MCF 10A (cell line): ENCODE measurements at regions not wholly inside any gene's neighbourhood (a gene's known extent, or its start where the extent isn't known, plus 50 kb on each side); places are given as distances from the start of the nearest gene placed in this dataset.
"Not testable (repeated sequence)": the region's sequence is repeated elsewhere in the genome, so short reads cannot be mapped to it uniquely, and the experiment has no call there.

Source experiments
- BruUV-seq: library from RNA; stranded (reverse); fragments of 400-500 nt; replicated peaks from 2 replicates; lab custom pipeline; 2021; lab: Mats Ljungman, UMichigan
- CTCF ChIA-PET: fragments of 300-600 bp; sonication (Branson Sonifier 250); formaldehyde crosslinking; extraction: SDS; loops from one replicate; lab custom pipeline; 2021; ENCODE audit warnings: antibody characterized with exemption, inconsistent platforms; lab: Yijun Ruan, JAX
- POLR2A ChIA-PET: fragments of 300-600, 350-650 bp; sonication (Branson Sonifier 250); formaldehyde crosslinking; extraction: SDS; loops from one replicate; lab custom pipeline; 2020; ENCODE audit warnings: antibody characterized with exemption, inconsistent platforms; lab: Yijun Ruan, JAX
- DNase-seq: peaks from one replicate; pipeline ENCODE4 v3.0.0-alpha.2; 2018; ENCODE audit not compliant: unreplicated experiment
- H3K27ac Mint-ChIP-seq: one replicate; pipeline ENCODE4 v1.8.0; 2022; ENCODE audit warnings: mild to moderate bottlenecking, low read depth, mixed read lengths; ENCODE audit not compliant: unreplicated experiment
- H3K27me3 Mint-ChIP-seq: one replicate; pipeline ENCODE4 v1.8.0; 2022; ENCODE audit warnings: mixed read lengths; ENCODE audit not compliant: insufficient read depth, unreplicated experiment
- H3K36me3 Mint-ChIP-seq: one replicate; pipeline ENCODE4 v1.8.0; 2022; ENCODE audit warnings: mild to moderate bottlenecking, moderate library complexity, mixed read lengths; ENCODE audit not compliant: insufficient read depth, unreplicated experiment
- H3K4me1 Mint-ChIP-seq: one replicate; pipeline ENCODE4 v1.8.0; 2022; ENCODE audit warnings: mixed read lengths; ENCODE audit not compliant: insufficient read depth, unreplicated experiment
- H3K4me3 Mint-ChIP-seq: one replicate; pipeline ENCODE4 v1.8.0; 2022; ENCODE audit warnings: mild to moderate bottlenecking, moderate library complexity, mixed read lengths; ENCODE audit not compliant: unreplicated experiment
- H3K9me3 Mint-ChIP-seq: one replicate; pipeline ENCODE4 v1.8.0; 2022; ENCODE audit warnings: mixed read lengths; ENCODE audit not compliant: unreplicated experiment
- intact Hi-C: fragments of 100-400 bp; cut with micrococcal nuclease; formaldehyde crosslinking; loops from 2 replicates; pipeline ENCODE4 v1.14.1; 2022
- TF ChIP-seq, protein P1 (sequence below): fragments of 200-600 bp; IDR thresholded peaks from one replicate; pipeline ENCODE4 v1.8.0; 2022; ENCODE audit warnings: antibody characterized with exemption, mild to moderate bottlenecking; ENCODE audit not compliant: unreplicated experiment

DNA sequence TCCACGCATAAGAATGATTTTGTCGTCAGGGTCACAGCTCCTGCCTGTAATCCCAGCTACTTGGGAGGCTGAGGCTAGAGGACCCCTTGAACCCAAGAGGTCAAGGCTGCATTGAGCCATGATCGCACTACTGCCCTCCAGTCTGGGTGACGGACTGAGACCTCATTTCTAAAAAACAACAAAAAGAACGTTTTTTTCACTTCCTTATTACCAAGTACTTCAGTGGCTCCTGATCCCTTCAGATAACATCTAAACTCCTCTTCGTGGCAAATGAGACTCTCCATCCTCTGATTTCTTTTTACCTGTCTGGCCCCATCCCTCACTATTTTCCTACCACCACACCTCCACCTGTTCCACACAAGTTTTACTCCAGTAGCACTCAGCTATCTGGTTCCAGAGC lies 105.4 kb upstream of the TLK1 start:
- DNase-seq, result no peak
- TF ChIP-seq, protein P1, sequence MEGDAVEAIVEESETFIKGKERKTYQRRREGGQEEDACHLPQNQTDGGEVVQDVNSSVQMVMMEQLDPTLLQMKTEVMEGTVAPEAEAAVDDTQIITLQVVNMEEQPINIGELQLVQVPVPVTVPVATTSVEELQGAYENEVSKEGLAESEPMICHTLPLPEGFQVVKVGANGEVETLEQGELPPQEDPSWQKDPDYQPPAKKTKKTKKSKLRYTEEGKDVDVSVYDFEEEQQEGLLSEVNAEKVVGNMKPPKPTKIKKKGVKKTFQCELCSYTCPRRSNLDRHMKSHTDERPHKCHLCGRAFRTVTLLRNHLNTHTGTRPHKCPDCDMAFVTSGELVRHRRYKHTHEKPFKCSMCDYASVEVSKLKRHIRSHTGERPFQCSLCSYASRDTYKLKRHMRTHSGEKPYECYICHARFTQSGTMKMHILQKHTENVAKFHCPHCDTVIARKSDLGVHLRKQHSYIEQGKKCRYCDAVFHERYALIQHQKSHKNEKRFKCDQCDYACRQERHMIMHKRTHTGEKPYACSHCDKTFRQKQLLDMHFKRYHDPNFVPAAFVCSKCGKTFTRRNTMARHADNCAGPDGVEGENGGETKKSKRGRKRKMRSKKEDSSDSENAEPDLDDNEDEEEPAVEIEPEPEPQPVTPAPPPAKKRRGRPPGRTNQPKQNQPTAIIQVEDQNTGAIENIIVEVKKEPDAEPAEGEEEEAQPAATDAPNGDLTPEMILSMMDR, result no peak
- Mint-ChIP-seq H3K36me3 (peaks cover 14% of the 10 kb centered on the region), H3K27ac (no peak overlapping the region), H3K9me3 (peaks cover 7% of the 10 kb centered on the region), H3K4me3 (no peak overlapping the region), H3K27me3 (no peaks in the 10 kb centered on the region), H3K4me1 (peaks cover 7% of the 10 kb centered on the region)
- BruUV-seq, result no TSS peak
- intact Hi-C loops, result no loop called here
- CTCF ChIA-PET, result interaction anchor here (0.7 kb wide), 2 partner anchors 21 to 26 kb away, joined by 3 to 4 read pairs; no protein-coding TSS in a partner anchor
- POLR2A ChIA-PET, result interaction anchor here (0.7 kb wide), 1 partner anchor 144 kb away, joined by 3 read pairs; no protein-coding TSS in a partner anchor

DNA sequence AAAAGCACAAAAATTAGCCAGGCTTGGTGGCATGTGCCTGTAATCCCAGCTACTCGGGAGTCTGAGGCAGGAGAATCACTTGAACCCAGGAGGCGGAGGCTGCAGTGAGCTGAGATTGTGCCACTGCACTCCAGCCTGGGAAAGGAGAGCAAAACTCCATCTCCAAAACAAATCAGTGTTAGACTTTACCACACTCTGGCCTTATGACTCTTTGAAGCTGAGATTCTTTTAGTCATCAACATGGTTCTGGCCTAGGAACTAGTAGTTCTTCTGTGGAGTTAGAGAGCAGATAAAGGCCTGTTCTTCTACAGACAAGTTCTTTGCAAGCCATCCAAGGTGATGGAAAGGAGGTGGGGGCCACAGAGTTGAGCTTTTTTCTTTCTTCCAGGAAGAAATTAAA lies 100.8 kb upstream of the TLK1 start:
- DNase-seq, H3K9me3 Mint-ChIP-seq, H3K27me3 Mint-ChIP-seq, H3K36me3 Mint-ChIP-seq, H3K4me1 Mint-ChIP-seq, intact Hi-C loops, H3K27ac Mint-ChIP-seq, BruUV-seq, H3K4me3 Mint-ChIP-seq: not testable (repeated sequence)
- POLR2A ChIA-PET, result interaction anchor here (0.6 kb wide), 1 partner anchor 104 kb away, joined by 3 read pairs; no protein-coding TSS in a partner anchor
- CTCF ChIA-PET, result interaction anchor here (0.6 to 0.8 kb wide), 2 partner anchors 35 to 53 kb away, joined by 3 read pairs; no protein-coding TSS in a partner anchor

DNA sequence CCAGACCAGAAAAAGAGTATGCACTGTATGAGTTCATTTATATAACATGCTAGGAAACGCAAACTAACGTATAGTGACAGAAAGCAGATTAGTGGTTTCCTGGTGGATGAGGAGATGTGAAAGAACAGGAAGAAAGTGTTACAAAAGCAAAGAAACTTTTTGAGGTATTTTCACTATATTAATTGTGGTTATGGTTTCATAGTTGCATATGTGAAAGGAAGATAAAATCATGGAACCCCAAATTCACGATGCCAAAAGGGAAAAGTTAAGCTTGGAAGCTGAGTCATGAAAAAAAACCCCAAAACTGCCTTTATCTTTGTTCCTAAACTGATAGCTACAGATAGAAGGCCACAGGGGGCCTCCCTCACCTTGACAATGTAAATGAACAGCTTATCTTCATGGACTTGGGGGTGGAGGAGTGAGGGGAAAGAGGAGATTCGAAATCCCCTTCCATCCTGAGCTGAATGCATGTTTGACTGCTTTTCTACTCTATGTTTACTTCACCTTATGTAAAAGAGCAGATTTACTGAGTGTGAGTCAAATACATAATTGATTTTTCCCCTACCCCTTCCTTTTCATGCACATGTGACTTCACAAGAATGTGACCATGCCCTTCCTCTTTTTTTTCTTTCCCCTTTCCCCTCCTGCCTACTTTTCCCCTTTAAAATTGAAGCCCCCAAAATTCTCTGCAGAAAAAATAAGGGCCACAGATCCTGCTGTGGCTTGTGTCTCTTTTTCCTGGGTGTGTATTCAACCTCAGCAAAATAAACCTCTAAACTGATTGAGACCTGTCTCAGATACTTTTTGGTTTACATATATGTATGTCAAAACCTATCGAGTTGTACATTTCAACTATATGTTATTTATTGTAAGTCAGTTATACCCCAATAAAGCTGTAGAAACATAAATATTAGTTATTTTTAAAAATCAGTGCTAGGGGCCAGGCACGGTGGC lies 100.1 kb upstream of the TLK1 start:
- no TSS peak for BruUV-seq
- DNase-seq, result no peak

DNA sequence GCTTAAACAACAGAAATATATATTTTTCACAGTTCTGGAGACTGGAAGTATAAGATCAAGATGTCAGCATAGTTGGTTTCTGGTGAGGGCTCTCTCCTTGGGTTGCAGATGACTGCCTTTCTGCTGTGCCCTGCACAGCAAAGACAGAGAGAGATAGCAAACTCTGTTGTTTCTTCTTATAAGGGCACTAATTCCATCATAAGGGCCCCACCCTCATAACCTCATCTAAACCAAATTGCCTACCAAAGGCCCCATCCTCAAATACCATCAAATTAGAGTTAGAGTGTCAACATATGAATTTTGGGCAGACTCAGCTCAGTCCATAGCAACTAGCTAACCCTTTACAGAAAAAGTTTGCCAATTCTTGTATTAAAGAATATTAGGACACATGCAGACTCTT lies 94.0 kb upstream of the TLK1 start:
- no peaks in the 10 kb centered on the region for H3K4me1 Mint-ChIP-seq
- H3K27ac Mint-ChIP-seq, result no peak overlapping the region

More for the DNA sequence above, 100.1 kb upstream of the TLK1 start:
- POLR2A ChIA-PET, result interaction anchor here (0.6 kb wide), 2 partner anchors 102 to 103 kb away, joined by 3 to 4 read pairs; no protein-coding TSS in a partner anchor
- CTCF ChIA-PET, result no interaction called here
- intact Hi-C loops, result no loop called here
- peaks cover 7% of the 10 kb centered on the region for H3K36me3 Mint-ChIP-seq
- H3K27me3 Mint-ChIP-seq, result no peaks in the 10 kb centered on the region
- no peak overlapping the region for H3K27ac Mint-ChIP-seq
- H3K9me3 Mint-ChIP-seq, result no peaks in the 10 kb centered on the region
- TF ChIP-seq, protein P1, result no peak
- no peaks in the 10 kb centered on the region for H3K4me1 Mint-ChIP-seq
- no peak overlapping the region for H3K4me3 Mint-ChIP-seq

More for the DNA sequence above, 94.0 kb upstream of the TLK1 start:
- no peaks in the 10 kb centered on the region for H3K27me3 Mint-ChIP-seq
- CTCF ChIA-PET, result no interaction called here
- intact Hi-C loops, result no loop called here
- no peak for DNase-seq
- TF ChIP-seq, protein P1, result no peak
- no peak overlapping the region for H3K4me3 Mint-ChIP-seq
- no peaks in the 10 kb centered on the region for H3K36me3 Mint-ChIP-seq
- no peaks in the 10 kb centered on the region for H3K9me3 Mint-ChIP-seq
- POLR2A ChIA-PET, result no interaction called here
- no TSS peak for BruUV-seq
